CD14-positive monocyte (primary cell): ENCODE measurements at regions not wholly inside any gene's neighbourhood (a gene's known extent, or its start where the extent isn't known, plus 50 kb on each side); places are given as distances from the start of the nearest gene placed in this dataset.

Experiments
- DNase-seq, 3 donors: peaks; one replicate each; pipeline ENCODE4 v3.0.0-alpha.2; 2011 to 2022
- H2AFZ ChIP-seq: 2 replicates; pipeline ENCODE4 v1.6.0; 2012; ENCODE audit warnings: mild to moderate bottlenecking, low read depth, low read length, inconsistent platforms; ENCODE audit not compliant: insufficient read depth, poor library complexity, severe bottlenecking
- H3K27ac ChIP-seq, 2 donors: 1 replicate in 1 of 2; 2 replicates in 1 of 2; pipeline ENCODE4 v1.5.1; 2012 to 2013; ENCODE audit warnings: low read length in 2 of 2, control low read depth in 1 of 2, inconsistent platforms in 1 of 2, low read depth in 1 of 2, mild to moderate bottlenecking in 1 of 2
- H3K27me3 ChIP-seq, 2 donors: one replicate each; pipeline versions ENCODE4 v1.6.0 to v1.6.1; 2011 to 2013; ENCODE audit warnings: low read length in 2 of 2; ENCODE audit not compliant: control insufficient read depth in 2 of 2, insufficient read depth in 2 of 2
- H3K36me3 ChIP-seq, 2 donors: replicated peaks in 1 of 2; 1 replicate in 1 of 2; 2 replicates in 1 of 2; pipeline versions ENCODE4 v1.5.1 to v1.6.1; 2012 to 2013; ENCODE audit warnings: low read length in 2 of 2, control low read depth in 1 of 2, inconsistent platforms in 1 of 2, mild to moderate bottlenecking in 1 of 2; ENCODE audit not compliant: insufficient read depth in 2 of 2, control insufficient read depth in 1 of 2
- H3K4me1 ChIP-seq, 2 donors: 1 replicate in 1 of 2; 2 replicates in 1 of 2; pipeline versions ENCODE4 v1.5.1 to v1.6.1; 2012 to 2013; ENCODE audit warnings: low read length in 2 of 2, control low read depth in 1 of 2, inconsistent platforms in 1 of 2, mild to moderate bottlenecking in 1 of 2, moderate library complexity in 1 of 2; ENCODE audit not compliant: insufficient read depth in 2 of 2, control insufficient read depth in 1 of 2
- H3K4me2 ChIP-seq: replicated peaks from 2 replicates; pipeline ENCODE3; 2012; ENCODE audit warnings: low read length, moderate library complexity, mild to moderate bottlenecking; ENCODE audit not compliant: poor library complexity, severe bottlenecking; ENCODE audit errors: extremely low read depth
- H3K4me3 ChIP-seq, 3 experiments: fragments of 200-600 bp in 1 of 3; sonication (generic) in 1 of 3; replicated peaks in 1 of 3; 1 replicate in 2 of 3; 2 replicates in 1 of 3; pipeline ENCODE4 v1.5.1; 2011 to 2013; ENCODE audit warnings: low read length in 3 of 3, mild to moderate bottlenecking in 3 of 3, control low read depth in 2 of 3, low read depth in 2 of 3, inconsistent platforms in 1 of 3, moderate library complexity in 1 of 3
- H3K79me2 ChIP-seq: 2 replicates; pipeline ENCODE4 v1.6.0; 2012; ENCODE audit warnings: mild to moderate bottlenecking, control low read depth, inconsistent platforms, low read length, moderate library complexity; ENCODE audit not compliant: insufficient read depth
- H3K9ac ChIP-seq: 2 replicates; pipeline ENCODE4 v1.6.0; 2017; ENCODE audit warnings: low read length, mild to moderate bottlenecking; ENCODE audit not compliant: insufficient read depth, poor library complexity, severe bottlenecking
- H3K9me3 ChIP-seq, 2 donors: replicated peaks in 1 of 2; 1 replicate in 1 of 2; 2 replicates in 1 of 2; pipeline versions ENCODE4 v1.5.1 to v1.6.1; 2012 to 2013; ENCODE audit warnings: low read length in 2 of 2, control low read depth in 1 of 2; ENCODE audit not compliant: control insufficient read depth in 1 of 2, insufficient read depth in 1 of 2
- H4K20me1 ChIP-seq: 2 replicates; pipeline ENCODE4 v1.6.0; 2012; ENCODE audit warnings: mild to moderate bottlenecking, low read length, control low read depth, moderate library complexity; ENCODE audit not compliant: insufficient read depth
- H3K27ac Mint-ChIP-seq, 7 donors: one replicate each; pipeline ENCODE4 v1.8.0; 2020; ENCODE audit warnings: mild to moderate bottlenecking in 7 of 7, mixed read lengths in 7 of 7, moderate library complexity in 6 of 7, inconsistent platforms in 2 of 7
- H3K27me3 Mint-ChIP-seq, 3 donors: one replicate each; pipeline ENCODE4 v1.8.0; 2021 to 2022; ENCODE audit warnings: low read depth in 3 of 3, mild to moderate bottlenecking in 3 of 3, mixed read lengths in 3 of 3, moderate library complexity in 3 of 3, inconsistent platforms in 1 of 3
- H3K36me3 Mint-ChIP-seq, 2 donors: one replicate each; pipeline ENCODE4 v1.8.0; 2020; ENCODE audit warnings: mixed read lengths in 2 of 2, inconsistent platforms in 1 of 2, mild to moderate bottlenecking in 1 of 2
- H3K4me1 Mint-ChIP-seq: one replicate; pipeline ENCODE4 v1.8.0; 2020; ENCODE audit warnings: mild to moderate bottlenecking, mixed read lengths
- H3K4me3 Mint-ChIP-seq, 2 donors: one replicate each; pipeline ENCODE4 v1.8.0; 2020; ENCODE audit warnings: mild to moderate bottlenecking in 2 of 2, mixed read lengths in 2 of 2, moderate library complexity in 1 of 2
- H3K9me3 Mint-ChIP-seq, 7 donors: one replicate each; pipeline ENCODE4 v1.8.0; 2020 to 2022; ENCODE audit warnings: mixed read lengths in 7 of 7, mild to moderate bottlenecking in 6 of 7, moderate library complexity in 6 of 7, inconsistent platforms in 2 of 7
- WGBS: methylation state at CpG from one replicate; pipeline ENCODE4 v1.1.5; 2013; ENCODE audit warnings: missing lambda C conversion rate; ENCODE audit not compliant: insufficient coverage; 5-methylcytosine and 5-hydroxymethylcytosine counted together
- intact Hi-C, 2 donors: fragments of 100-400 bp; cut with micrococcal nuclease; formaldehyde crosslinking; loops; one replicate each; pipeline versions ENCODE4 v1.15.0 to v1.15.1; 2023
- TF ChIP-seq, protein P1 (sequence below): fragments of 200-600 bp; IDR thresholded peaks from one replicate; pipeline ENCODE4 v1.8.0; 2022; ENCODE audit warnings: antibody characterized with exemption, mild to moderate bottlenecking

DNA sequence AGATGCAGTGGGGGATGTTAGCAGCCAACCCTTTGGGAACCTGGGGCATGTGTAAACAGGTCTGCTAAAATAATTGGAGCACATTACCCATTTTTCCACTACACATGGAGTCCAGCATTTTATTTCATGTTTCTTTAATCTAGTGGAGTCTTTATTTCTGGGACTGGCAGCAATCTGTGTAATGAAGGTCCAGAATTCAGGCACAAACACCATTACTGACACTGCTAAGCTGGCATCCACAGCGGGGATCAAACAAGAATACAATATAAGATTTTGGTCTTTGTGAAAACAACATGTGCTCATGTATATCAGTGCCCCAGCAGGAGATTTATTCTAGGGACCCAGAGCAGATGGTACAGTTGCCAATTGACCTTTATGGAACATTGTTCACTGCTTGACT lies 1587.0 kb upstream of the PRR20A start:
- Histone ChIP-seq H3K27me3 (no peaks in the 10 kb centered on the region), H3K27ac (no peak overlapping the region), H3K4me2 (no peak overlapping the region), H3K79me2 (no peaks in the 10 kb centered on the region), H3K4me3 (no peak overlapping the region), H3K9me3 (peaks cover 0 to 11% of the 10 kb centered on the region in 2 donors), H2AFZ (no peak overlapping the region), H4K20me1 (no peaks in the 10 kb centered on the region), H3K36me3 (no peaks in the 10 kb centered on the region), H3K9ac (no peak overlapping the region), H3K4me1 (no peaks in the 10 kb centered on the region)
- WGBS, result no CpG with 5 or more reads among the region's 1 CpG
- no peak for DNase-seq
- Mint-ChIP-seq H3K36me3 (no peaks in the 10 kb centered on the region), H3K27ac (no peak overlapping the region), H3K9me3 (peaks cover 0 to 7% (median 4%) of the 10 kb centered on the region in 7 donors), H3K4me3 (no peak overlapping the region), H3K27me3 (no peaks in the 10 kb centered on the region), H3K4me1 (no peaks in the 10 kb centered on the region)
- intact Hi-C loops, result no loop called here
- TF ChIP-seq, protein P1, sequence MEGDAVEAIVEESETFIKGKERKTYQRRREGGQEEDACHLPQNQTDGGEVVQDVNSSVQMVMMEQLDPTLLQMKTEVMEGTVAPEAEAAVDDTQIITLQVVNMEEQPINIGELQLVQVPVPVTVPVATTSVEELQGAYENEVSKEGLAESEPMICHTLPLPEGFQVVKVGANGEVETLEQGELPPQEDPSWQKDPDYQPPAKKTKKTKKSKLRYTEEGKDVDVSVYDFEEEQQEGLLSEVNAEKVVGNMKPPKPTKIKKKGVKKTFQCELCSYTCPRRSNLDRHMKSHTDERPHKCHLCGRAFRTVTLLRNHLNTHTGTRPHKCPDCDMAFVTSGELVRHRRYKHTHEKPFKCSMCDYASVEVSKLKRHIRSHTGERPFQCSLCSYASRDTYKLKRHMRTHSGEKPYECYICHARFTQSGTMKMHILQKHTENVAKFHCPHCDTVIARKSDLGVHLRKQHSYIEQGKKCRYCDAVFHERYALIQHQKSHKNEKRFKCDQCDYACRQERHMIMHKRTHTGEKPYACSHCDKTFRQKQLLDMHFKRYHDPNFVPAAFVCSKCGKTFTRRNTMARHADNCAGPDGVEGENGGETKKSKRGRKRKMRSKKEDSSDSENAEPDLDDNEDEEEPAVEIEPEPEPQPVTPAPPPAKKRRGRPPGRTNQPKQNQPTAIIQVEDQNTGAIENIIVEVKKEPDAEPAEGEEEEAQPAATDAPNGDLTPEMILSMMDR, result no peak

GRCh38 chr13:55554741-55555140 lies 1586.0 kb upstream of the PRR20A start:
- Histone ChIP-seq H2AFZ (no peak overlapping the region), H3K9me3 (peaks cover 0 to 11% of the 10 kb centered on the region in 2 donors), H3K4me3 (no peak overlapping the region), H4K20me1 (no peaks in the 10 kb centered on the region), H3K36me3 (no peaks in the 10 kb centered on the region), H3K27ac (no peak overlapping the region), H3K79me2 (no peaks in the 10 kb centered on the region), H3K9ac (no peak overlapping the region), H3K4me1 (no peaks in the 10 kb centered on the region), H3K27me3 (no peaks in the 10 kb centered on the region), H3K4me2 (no peak overlapping the region)
- Mint-ChIP-seq H3K9me3 (peaks cover 0 to 7% (median 4%) of the 10 kb centered on the region in 7 donors), H3K4me3 (no peak overlapping the region), H3K4me1 (no peaks in the 10 kb centered on the region), H3K27me3 (no peaks in the 10 kb centered on the region), H3K27ac (no peak overlapping the region), H3K36me3 (no peaks in the 10 kb centered on the region)
- TF ChIP-seq, protein P1, result no peak
- DNase-seq, result no peak
- no CpG with 5 or more reads among the region's 1 CpG for WGBS
- intact Hi-C loops, result no loop called here
